HL-60 (cell line): ENCODE measurements at regions not wholly inside any gene's neighbourhood (a gene's known extent, or its start where the extent isn't known, plus 50 kb on each side); places are given as distances from the start of the nearest gene placed in this dataset.

Experiments used
- CTCF ChIP-seq: IDR thresholded peaks from one replicate; pipeline ENCODE4 v1.5.1; 2011; ENCODE audit warnings: low read length, control low read depth, inconsistent platforms; ENCODE audit not compliant: insufficient read depth
- POLR2AphosphoS5 ChIP-seq: IDR thresholded peaks from 2 replicates; pipeline ENCODE4 v1.6.1; 2012; ENCODE audit warnings: low read depth
- REST ChIP-seq: IDR thresholded peaks from 2 replicates; pipeline ENCODE4 v1.6.1; 2012; ENCODE audit warnings: low read depth; ENCODE audit not compliant: insufficient replicate concordance
- SPI1 ChIP-seq: IDR thresholded peaks from 2 replicates; pipeline ENCODE4 v1.6.1; 2012; ENCODE audit warnings: low read depth, mild to moderate bottlenecking, borderline replicate concordance

- TF ChIP-seq CTCF: no peak
- TF ChIP-seq SPI1: no peak
- no peak for TF ChIP-seq REST
- TF ChIP-seq POLR2AphosphoS5: no peak
Measured at GRCh38 chr18:47346016-47346415, 94.6 kb upstream of the SKOR2 start.
